IMR-90 (cell line): ENCODE measurements at regions not wholly inside any gene's neighbourhood (a gene's known extent, or its start where the extent isn't known, plus 50 kb on each side); places are given as distances from the start of the nearest gene placed in this dataset.
A peak's percentile ranks its signal among the peaks of the same experiment; 100 is the strongest.

Experiments
- ATAC-seq: fragments of 200-7000 bp; cut with Tn5 transposase; 2 replicates; pipeline ENCODE4 v1.9.1; 2020; ENCODE audit warnings: low read depth, mild to moderate bottlenecking, moderate library complexity
- BruUV-seq: library from RNA; stranded (reverse); fragments of 400-500 nt; replicated peaks from 2 replicates; lab custom pipeline; 2021; lab: Mats Ljungman, UMichigan
- CTCF ChIA-PET: fragments of 300-600 bp; formaldehyde crosslinking; extraction: SDS; loops from one replicate; lab custom pipeline; 2021; ENCODE audit warnings: antibody characterized with exemption; lab: Yijun Ruan, JAX
- POLR2A ChIA-PET: fragments of 300-600 bp; sonication (Branson Sonifier 250); formaldehyde crosslinking; loops from one replicate; lab custom pipeline; 2022; ENCODE audit warnings: antibody characterized with exemption; ENCODE audit not compliant: unreplicated experiment; lab: Charles Lee
- DNase-seq: peaks from one replicate; pipeline ENCODE4 v3.0.0; 2013
- H2AFZ ChIP-seq: replicated peaks from 2 replicates; pipeline ENCODE3; 2013; ENCODE audit warnings: low read length, mild to moderate bottlenecking; ENCODE audit not compliant: poor library complexity
- H2AK5ac ChIP-seq: 2 replicates; pipeline ENCODE4 v1.6.1; 2013; ENCODE audit warnings: low read depth, low read length, inconsistent platforms
- H2AK9ac ChIP-seq: replicated peaks from 2 replicates; pipeline ENCODE3; 2013; ENCODE audit warnings: mild to moderate bottlenecking, low read depth, low read length, moderate library complexity; ENCODE audit not compliant: poor library complexity
- H2BK120ac ChIP-seq: 2 replicates; pipeline ENCODE4 v1.6.1; 2013; ENCODE audit warnings: low read depth, low read length, inconsistent platforms
- H2BK15ac ChIP-seq: 3 replicates; pipeline ENCODE4 v1.6.1; 2013; ENCODE audit warnings: low read depth, low read length, inconsistent platforms
- H2BK20ac ChIP-seq: 2 replicates; pipeline ENCODE4 v1.6.1; 2013; ENCODE audit warnings: low read depth, mild to moderate bottlenecking, inconsistent platforms, low read length, moderate library complexity
- H2BK5ac ChIP-seq: 2 replicates; pipeline ENCODE4 v1.6.1; 2013; ENCODE audit warnings: mild to moderate bottlenecking, low read depth, low read length, inconsistent platforms; ENCODE audit not compliant: poor library complexity, severe bottlenecking
- H3K14ac ChIP-seq: replicated peaks from 2 replicates; pipeline ENCODE4 v1.6.1; 2013; ENCODE audit warnings: low read depth, low read length, inconsistent platforms
- H3K18ac ChIP-seq: 2 replicates; pipeline ENCODE4 v1.6.1; 2013; ENCODE audit warnings: low read depth, low read length, control low read depth
- H3K23ac ChIP-seq: 2 replicates; pipeline ENCODE4 v1.6.1; 2013; ENCODE audit warnings: low read depth, low read length, inconsistent platforms
- H3K27ac ChIP-seq: 2 replicates; pipeline ENCODE4 v1.5.1; 2013; ENCODE audit warnings: mild to moderate bottlenecking, control low read depth, low read length; ENCODE audit not compliant: insufficient read depth
- H3K27me3 ChIP-seq: 2 replicates; pipeline ENCODE4 v1.6.1; 2013; ENCODE audit warnings: low read length; ENCODE audit not compliant: control insufficient read depth, insufficient read depth
- H3K36me3 ChIP-seq: 2 replicates; pipeline ENCODE4 v1.6.1; 2013; ENCODE audit warnings: low read length, mixed read lengths; ENCODE audit not compliant: control insufficient read depth, insufficient read depth
- H3K4ac ChIP-seq: 2 replicates; pipeline ENCODE4 v1.6.1; 2013; ENCODE audit warnings: low read depth, low read length, inconsistent platforms
- H3K4me1 ChIP-seq: 2 replicates; pipeline ENCODE4 v1.6.1; 2013; ENCODE audit warnings: low read length, mixed read lengths; ENCODE audit not compliant: control insufficient read depth, insufficient read depth
- H3K4me2 ChIP-seq: 2 replicates; pipeline ENCODE4 v1.6.1; 2013; ENCODE audit warnings: low read depth, mild to moderate bottlenecking, control low read depth, low read length, moderate library complexity
- H3K4me3 ChIP-seq: 2 replicates; pipeline ENCODE4 v1.5.1; 2013; ENCODE audit warnings: low read depth, mild to moderate bottlenecking, control low read depth, low read length, moderate library complexity; ENCODE audit not compliant: insufficient read depth
- H3K56ac ChIP-seq: 2 replicates; pipeline ENCODE4 v1.6.1; 2013; ENCODE audit warnings: low read length, inconsistent platforms; ENCODE audit not compliant: insufficient read depth; ENCODE audit errors: extremely low read depth
- H3K79me1 ChIP-seq, 2 experiments: 2 replicates each; pipeline ENCODE4 v1.6.1; 2013; ENCODE audit warnings: low read length in 2 of 2, inconsistent platforms in 1 of 2, low read depth in 1 of 2
- H3K9ac ChIP-seq: 2 replicates; pipeline ENCODE4 v1.6.1; 2013; ENCODE audit warnings: low read depth, low read length, control low read depth
- H3K9me1 ChIP-seq: 2 replicates; pipeline ENCODE4 v1.6.1; 2013; ENCODE audit warnings: low read length, inconsistent platforms; ENCODE audit not compliant: insufficient read depth
- H3K9me3 ChIP-seq: 2 replicates; pipeline ENCODE4 v1.6.1; 2013; ENCODE audit warnings: low read length; ENCODE audit not compliant: control insufficient read depth, insufficient read depth
- H4K20me1 ChIP-seq: 2 replicates; pipeline ENCODE4 v1.6.1; 2013; ENCODE audit warnings: low read length, inconsistent platforms; ENCODE audit not compliant: insufficient read depth
- H4K5ac ChIP-seq: 2 replicates; pipeline ENCODE4 v1.6.1; 2013; ENCODE audit warnings: mild to moderate bottlenecking, low read depth, low read length, control low read depth
- H4K8ac ChIP-seq, 2 experiments: 2 replicates each; pipeline ENCODE4 v1.6.1; 2013; ENCODE audit warnings: low read depth in 2 of 2, low read length in 2 of 2, control low read depth in 1 of 2, inconsistent platforms in 1 of 2
- H4K91ac ChIP-seq: 2 replicates; pipeline ENCODE4 v1.6.1; 2013; ENCODE audit warnings: low read depth, low read length, inconsistent platforms; ENCODE audit not compliant: insufficient read depth
- BHLHE40 ChIP-seq: fragments of 150-350 bp; IDR thresholded peaks from 2 replicates; pipeline ENCODE4 v1.6.1; 2016; ENCODE audit warnings: mild to moderate bottlenecking, low read depth, low read length
- FOS ChIP-seq: fragments of 150-350 bp; IDR thresholded peaks from 2 replicates; pipeline ENCODE4 v1.6.1; 2016; ENCODE audit warnings: low read depth, low read length
- dilution Hi-C: fragments of 300-500 bp; cut with HindIII; formaldehyde crosslinking; loops from one replicate; pipeline ENCODE4 v1.14.3; 2018; ENCODE audit warnings: low sequenced_read_pairs; ENCODE audit not compliant: unreplicated experiment
- in situ Hi-C: fragments of 300-500 bp; cut with MboI; formaldehyde crosslinking; loops from 3 replicates; pipeline ENCODE4 v1.14.3; 2019; ENCODE audit warnings: low sequenced_read_pairs, inconsistent platforms, mixed read lengths
- intact Hi-C: fragments of 100-400 bp; cut with micrococcal nuclease; formaldehyde crosslinking; loops from 2 replicates; pipeline ENCODE4 v1.10.0; 2022

- Histone ChIP-seq H2AK9ac (no peak overlapping the region), H2BK20ac (peak overlapping the region; percentile 50; the same call in 1 of the 2 replicates), H2BK15ac (no peak overlapping the region), H3K27me3 (no peaks in the 10 kb centered on the region; the same call in 1 of the 2 replicates), H4K91ac (no peak overlapping the region), H2AFZ (no peak overlapping the region), H3K4me2 (peak overlapping the region; percentile 77; the same call in 1 of the 2 replicates), H3K36me3 (no peaks in the 10 kb centered on the region), H2AK5ac (no peak overlapping the region), H3K9ac (no peak overlapping the region), H2BK120ac (peak overlapping the region; percentile 34; the same call in 1 of the 2 replicates), H4K20me1 (no peaks in the 10 kb centered on the region), H3K4ac (peak overlapping the region; percentile 3; the same call in 1 of the 2 replicates), H3K23ac (no peak overlapping the region), H3K56ac (no peak overlapping the region; the same call in 1 of the 2 replicates), H3K18ac (peak overlapping the region; percentile 69; the same call in 1 of the 2 replicates), H4K8ac (no peak overlapping the region), H3K14ac (no peak overlapping the region), H3K79me1 (no peaks in the 10 kb centered on the region), H4K5ac (no peak overlapping the region; the same call in 1 of the 2 replicates), H3K4me3 (no peak overlapping the region), H3K27ac (no peak overlapping the region), H2BK5ac (peak overlapping the region; percentile 87), H3K9me1 (0 out of 2 replicates have a peak, but pooled peaks cover 2% of the 10 kb centered on the region), H3K4me1 (peaks cover 3% of the 10 kb centered on the region; the same call in 1 of the 2 replicates), H3K9me3 (no peaks in the 10 kb centered on the region)
- intact Hi-C loops: loop anchor here (5.0 to 10.0 kb wide), 3 partner anchors 643 to 1074 kb away; no protein-coding TSS in a partner anchor
- POLR2A ChIA-PET: no interaction called here
- no peak for TF ChIP-seq BHLHE40
- TF ChIP-seq FOS: peak; percentile 61
- ATAC-seq (peak; percentile 94), DNase-seq (peak; percentile 92)
- in situ Hi-C loops: loop anchor here (10.0 kb wide), 1 partner anchor 1067 kb away; no protein-coding TSS in a partner anchor
- dilution Hi-C loops: no loop called here
- CTCF ChIA-PET: interaction anchor here (0.6 kb wide), 2 partner anchors 1074 to 1799 kb away, joined by 3 read pairs; no protein-coding TSS in a partner anchor
- BruUV-seq: no TSS peak
Observed at GRCh38 chr9:13358128-13358527, 78.6 kb upstream of the MPDZ start.
